ENCODE measurements at regions not wholly inside any gene's neighbourhood (a gene's known extent, or its start where the extent isn't known, plus 50 kb on each side); places are given as distances from the start of the nearest gene placed in this dataset.

- Histone ChIP-seq H3K36me3 (ENCODE audit: control insufficient read depth in 3 of 3, insufficient read depth in 2 of 3, low read depth in 1 of 3, low read length in 3 of 3) (no peaks in the 10 kb centered on the region), H3K27ac (ENCODE audit: low read depth in 1 of 3, low read length in 2 of 3) (no peak overlapping the region), H3K9me3 (ENCODE audit: control insufficient read depth in 2 of 2, insufficient read depth in 1 of 2, low read depth in 1 of 2, low read length in 1 of 2) (no peaks in the 10 kb centered on the region), H3K4me1 (ENCODE audit: control insufficient read depth in 3 of 3, insufficient read depth in 2 of 3, low read depth in 1 of 3, low read length in 2 of 3) (no peaks in the 10 kb centered on the region), H3K27me3 (ENCODE audit: control insufficient read depth in 3 of 3, insufficient read depth in 3 of 3, low read length in 3 of 3) (peaks cover 0 to 3% (median 0%) of the 10 kb centered on the region in 3 donors), H3K4me3 (ENCODE audit: low read depth in 1 of 3, low read length in 3 of 3) (no peak overlapping the region)
- WGBS, 3 donors = 27 to 42% (median 34%) methylated on average over 18 of the region's 18 CpGs
- DNase-seq (no peak), FAIRE-seq (no peak)
Observed at GRCh38 chr3:180743813-180744590, 64.7 kb upstream of the CCDC39 start.

- 27 to 60% (median 39%) methylated on average over 1 of the region's 1 CpG for WGBS, 3 donors
- no peaks in the 10 kb centered on the region for H3K9me3 ChIP-seq (ENCODE audit: control insufficient read depth in 2 of 2, insufficient read depth in 1 of 2, low read depth in 1 of 2, low read length in 1 of 2)
Observed at GRCh38 chr3:180747805-180748361, 68.6 kb upstream of the CCDC39 start.

GRCh38 chr3:180749322-180749721, 70.0 kb upstream of the CCDC39 start:
- 60 to 65% (median 63%) methylated on average over 3 of the region's 3 CpGs for WGBS, 3 donors
- Histone ChIP-seq H3K36me3 (ENCODE audit: control insufficient read depth in 3 of 3, insufficient read depth in 2 of 3, low read depth in 1 of 3, low read length in 3 of 3) (no peaks in the 10 kb centered on the region), H3K27me3 (ENCODE audit: control insufficient read depth in 3 of 3, insufficient read depth in 3 of 3, low read length in 3 of 3) (no peaks in the 10 kb centered on the region), H3K9me3 (ENCODE audit: control insufficient read depth in 2 of 2, insufficient read depth in 1 of 2, low read depth in 1 of 2, low read length in 1 of 2) (no peaks in the 10 kb centered on the region), H3K4me3 (ENCODE audit: low read depth in 1 of 3, low read length in 3 of 3) (no peak overlapping the region), H3K27ac (ENCODE audit: low read depth in 1 of 3, low read length in 2 of 3) (no peak overlapping the region), H3K4me1 (ENCODE audit: control insufficient read depth in 3 of 3, insufficient read depth in 2 of 3, low read depth in 1 of 3, low read length in 2 of 3) (no peaks in the 10 kb centered on the region)
- DNase-seq (no peak), FAIRE-seq (no peak)

More at GRCh38 chr3:180747805-180748361, 68.6 kb upstream of the CCDC39 start:
- Histone ChIP-seq H3K27me3 (ENCODE audit: control insufficient read depth in 3 of 3, insufficient read depth in 3 of 3, low read length in 3 of 3) (peaks cover 0 to under 1% (median 0%) of the 10 kb centered on the region in 3 donors), H3K36me3 (ENCODE audit: control insufficient read depth in 3 of 3, insufficient read depth in 2 of 3, low read depth in 1 of 3, low read length in 3 of 3) (no peaks in the 10 kb centered on the region), H3K4me3 (ENCODE audit: low read depth in 1 of 3, low read length in 3 of 3) (no peak overlapping the region), H3K27ac (ENCODE audit: low read depth in 1 of 3, low read length in 2 of 3) (no peak overlapping the region), H3K4me1 (ENCODE audit: control insufficient read depth in 3 of 3, insufficient read depth in 2 of 3, low read depth in 1 of 3, low read length in 2 of 3) (no peaks in the 10 kb centered on the region)
- FAIRE-seq (no peak), DNase-seq (no peak)

GRCh38 chr3:180749796-180750195, 70.5 kb upstream of the CCDC39 start:
- Histone ChIP-seq H3K27ac (ENCODE audit: low read depth in 1 of 3, low read length in 2 of 3) (no peak overlapping the region), H3K4me1 (ENCODE audit: control insufficient read depth in 3 of 3, insufficient read depth in 2 of 3, low read depth in 1 of 3, low read length in 2 of 3) (no peaks in the 10 kb centered on the region), H3K9me3 (ENCODE audit: control insufficient read depth in 2 of 2, insufficient read depth in 1 of 2, low read depth in 1 of 2, low read length in 1 of 2) (no peaks in the 10 kb centered on the region), H3K27me3 (ENCODE audit: control insufficient read depth in 3 of 3, insufficient read depth in 3 of 3, low read length in 3 of 3) (no peaks in the 10 kb centered on the region), H3K36me3 (ENCODE audit: control insufficient read depth in 3 of 3, insufficient read depth in 2 of 3, low read depth in 1 of 3, low read length in 3 of 3) (no peaks in the 10 kb centered on the region), H3K4me3 (ENCODE audit: low read depth in 1 of 3, low read length in 3 of 3) (no peak overlapping the region)
- DNase-seq (no peak), FAIRE-seq (no peak)

GRCh38 chr3:180755556-180755955, 76.3 kb upstream of the CCDC39 start:
- no peaks in the 10 kb centered on the region for H3K27me3 ChIP-seq (ENCODE audit: control insufficient read depth in 3 of 3, insufficient read depth in 3 of 3, low read length in 3 of 3)
- 55 to 65% (median 57%) methylated on average over 2 of the region's 2 CpGs for WGBS, 3 donors
- no peak overlapping the region for H3K4me3 ChIP-seq (ENCODE audit: low read depth in 1 of 3, low read length in 3 of 3)
- DNase-seq (no peak), FAIRE-seq (no peak)
- no peaks in the 10 kb centered on the region for H3K9me3 ChIP-seq (ENCODE audit: control insufficient read depth in 2 of 2, insufficient read depth in 1 of 2, low read depth in 1 of 2, low read length in 1 of 2)
- H3K27ac ChIP-seq (ENCODE audit: low read depth in 1 of 3, low read length in 2 of 3) = no peak overlapping the region
- H3K36me3 ChIP-seq (ENCODE audit: control insufficient read depth in 3 of 3, insufficient read depth in 2 of 3, low read depth in 1 of 3, low read length in 3 of 3) = no peaks in the 10 kb centered on the region
- H3K4me1 ChIP-seq (ENCODE audit: control insufficient read depth in 3 of 3, insufficient read depth in 2 of 3, low read depth in 1 of 3, low read length in 2 of 3) = no peaks in the 10 kb centered on the region

GRCh38 chr3:180762866-180763265, 83.6 kb upstream of the CCDC39 start:
- DNase-seq (no peak), FAIRE-seq (no peak)
- Histone ChIP-seq H3K36me3 (ENCODE audit: control insufficient read depth in 3 of 3, insufficient read depth in 2 of 3, low read depth in 1 of 3, low read length in 3 of 3) (no peaks in the 10 kb centered on the region), H3K4me3 (ENCODE audit: low read depth in 1 of 3, low read length in 3 of 3) (no peak overlapping the region), H3K27ac (ENCODE audit: low read depth in 1 of 3, low read length in 2 of 3) (no peak overlapping the region), H3K27me3 (ENCODE audit: control insufficient read depth in 3 of 3, insufficient read depth in 3 of 3, low read length in 3 of 3) (no peaks in the 10 kb centered on the region), H3K9me3 (ENCODE audit: control insufficient read depth in 2 of 2, insufficient read depth in 1 of 2, low read depth in 1 of 2, low read length in 1 of 2) (peaks cover 0 to 8% of the 10 kb centered on the region in 2 donors), H3K4me1 (ENCODE audit: control insufficient read depth in 3 of 3, insufficient read depth in 2 of 3, low read depth in 1 of 3, low read length in 2 of 3) (no peaks in the 10 kb centered on the region)
- WGBS, 3 donors = 53 to 66% (median 54%) methylated on average over 4 of the region's 4 CpGs

GRCh38 chr3:180764481-180764880, 85.2 kb upstream of the CCDC39 start:
- Histone ChIP-seq H3K9me3 (ENCODE audit: control insufficient read depth in 2 of 2, insufficient read depth in 1 of 2, low read depth in 1 of 2, low read length in 1 of 2) (peaks cover 0 to 8% of the 10 kb centered on the region in 2 donors), H3K4me1 (ENCODE audit: control insufficient read depth in 3 of 3, insufficient read depth in 2 of 3, low read depth in 1 of 3, low read length in 2 of 3) (no peaks in the 10 kb centered on the region), H3K27me3 (ENCODE audit: control insufficient read depth in 3 of 3, insufficient read depth in 3 of 3, low read length in 3 of 3) (no peaks in the 10 kb centered on the region), H3K27ac (ENCODE audit: low read depth in 1 of 3, low read length in 2 of 3) (no peak overlapping the region), H3K36me3 (ENCODE audit: control insufficient read depth in 3 of 3, insufficient read depth in 2 of 3, low read depth in 1 of 3, low read length in 3 of 3) (no peaks in the 10 kb centered on the region), H3K4me3 (ENCODE audit: low read depth in 1 of 3, low read length in 3 of 3) (no peak overlapping the region)
- DNase-seq (no peak), FAIRE-seq (no peak)
- 71 to 83% (median 72%) methylated on average over 1 of the region's 1 CpG for WGBS, 3 donors

- FAIRE-seq (no peak), DNase-seq (no peak)
- Histone ChIP-seq H3K27ac (ENCODE audit: low read depth in 1 of 3, low read length in 2 of 3) (no peak overlapping the region), H3K4me1 (ENCODE audit: control insufficient read depth in 3 of 3, insufficient read depth in 2 of 3, low read depth in 1 of 3, low read length in 2 of 3) (no peaks in the 10 kb centered on the region), H3K36me3 (ENCODE audit: control insufficient read depth in 3 of 3, insufficient read depth in 2 of 3, low read depth in 1 of 3, low read length in 3 of 3) (no peaks in the 10 kb centered on the region), H3K4me3 (ENCODE audit: low read depth in 1 of 3, low read length in 3 of 3) (no peak overlapping the region), H3K9me3 (ENCODE audit: control insufficient read depth in 2 of 2, insufficient read depth in 1 of 2, low read depth in 1 of 2, low read length in 1 of 2) (peaks cover 0 to 4% of the 10 kb centered on the region in 2 donors), H3K27me3 (ENCODE audit: control insufficient read depth in 3 of 3, insufficient read depth in 3 of 3, low read length in 3 of 3) (no peaks in the 10 kb centered on the region)
- 79 to 86% (median 81%) methylated on average over 1 of the region's 1 CpG for WGBS, 3 donors
Observed at GRCh38 chr3:180770639-180771038, 91.3 kb upstream of the CCDC39 start.

Data from small intestine (tissue), 7 donors.